ENCODE measurements at regions not wholly inside any gene's neighbourhood (a gene's known extent, or its start where the extent isn't known, plus 50 kb on each side); places are given as distances from the start of the nearest gene placed in this dataset.

GRCh38 chr12:69052613-69053408, 119.8 kb upstream of the CPM start:
- no peaks in the 10 kb centered on the region for H3K9me2 ChIP-seq (ENCODE audit: insufficient read depth, low read length)
- H3K9me3 ChIP-seq (ENCODE audit: low read length): no peaks in the 10 kb centered on the region
- H4K20me1 ChIP-seq (ENCODE audit: insufficient read depth): no peaks in the 10 kb centered on the region
- H3K36me3 ChIP-seq (ENCODE audit: insufficient read depth, low read length): no peaks in the 10 kb centered on the region
- TF ChIP-seq EZH2 (IDR thresholded peaks at IDR 0.05; ENCODE audit: borderline replicate concordance, insufficient read depth, low read length, poor library complexity, severe bottlenecking): no peak
- no peak for TF ChIP-seq EP300 (conservative IDR thresholded peaks at IDR 0.05; ENCODE audit: poor library complexity, severe bottlenecking)
- TF ChIP-seq SMC3 (conservative IDR thresholded peaks at IDR 0.05; ENCODE audit: poor library complexity): no peak
- no peak for TF ChIP-seq POLR2AphosphoS5 (IDR thresholded peaks at IDR 0.05)
- TF ChIP-seq TAF1 (IDR thresholded peaks at IDR 0.05; ENCODE audit: low read depth): no peak
- TF ChIP-seq RAD21 (conservative IDR thresholded peaks at IDR 0.05): no peak
- TF ChIP-seq MXI1 (conservative IDR thresholded peaks at IDR 0.05; ENCODE audit: poor library complexity, severe bottlenecking): no peak
- no peak for TF ChIP-seq CTCF (IDR thresholded peaks at IDR 0.05; ENCODE audit: poor library complexity, severe bottlenecking)
- TF ChIP-seq, protein P1, sequence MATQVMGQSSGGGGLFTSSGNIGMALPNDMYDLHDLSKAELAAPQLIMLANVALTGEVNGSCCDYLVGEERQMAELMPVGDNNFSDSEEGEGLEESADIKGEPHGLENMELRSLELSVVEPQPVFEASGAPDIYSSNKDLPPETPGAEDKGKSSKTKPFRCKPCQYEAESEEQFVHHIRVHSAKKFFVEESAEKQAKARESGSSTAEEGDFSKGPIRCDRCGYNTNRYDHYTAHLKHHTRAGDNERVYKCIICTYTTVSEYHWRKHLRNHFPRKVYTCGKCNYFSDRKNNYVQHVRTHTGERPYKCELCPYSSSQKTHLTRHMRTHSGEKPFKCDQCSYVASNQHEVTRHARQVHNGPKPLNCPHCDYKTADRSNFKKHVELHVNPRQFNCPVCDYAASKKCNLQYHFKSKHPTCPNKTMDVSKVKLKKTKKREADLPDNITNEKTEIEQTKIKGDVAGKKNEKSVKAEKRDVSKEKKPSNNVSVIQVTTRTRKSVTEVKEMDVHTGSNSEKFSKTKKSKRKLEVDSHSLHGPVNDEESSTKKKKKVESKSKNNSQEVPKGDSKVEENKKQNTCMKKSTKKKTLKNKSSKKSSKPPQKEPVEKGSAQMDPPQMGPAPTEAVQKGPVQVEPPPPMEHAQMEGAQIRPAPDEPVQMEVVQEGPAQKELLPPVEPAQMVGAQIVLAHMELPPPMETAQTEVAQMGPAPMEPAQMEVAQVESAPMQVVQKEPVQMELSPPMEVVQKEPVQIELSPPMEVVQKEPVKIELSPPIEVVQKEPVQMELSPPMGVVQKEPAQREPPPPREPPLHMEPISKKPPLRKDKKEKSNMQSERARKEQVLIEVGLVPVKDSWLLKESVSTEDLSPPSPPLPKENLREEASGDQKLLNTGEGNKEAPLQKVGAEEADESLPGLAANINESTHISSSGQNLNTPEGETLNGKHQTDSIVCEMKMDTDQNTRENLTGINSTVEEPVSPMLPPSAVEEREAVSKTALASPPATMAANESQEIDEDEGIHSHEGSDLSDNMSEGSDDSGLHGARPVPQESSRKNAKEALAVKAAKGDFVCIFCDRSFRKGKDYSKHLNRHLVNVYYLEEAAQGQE (IDR thresholded peaks at IDR 0.05; ENCODE audit: borderline replicate concordance): no peak
- no peaks in the 10 kb centered on the region for H3F3A ChIP-seq (ENCODE audit: insufficient read depth, low read length, poor library complexity, severe bottlenecking)
- H3K27ac ChIP-seq (ENCODE audit: low read length): no peak overlapping the region
- H3K4me3 ChIP-seq (ENCODE audit: low read length): no peak overlapping the region
- no peak overlapping the region for H3K9ac ChIP-seq (ENCODE audit: low read length)
- no peak overlapping the region for H2AFZ ChIP-seq (ENCODE audit: low read depth, low read length)
- no peak overlapping the region for H3K4me2 ChIP-seq (ENCODE audit: low read length)
- no peaks in the 10 kb centered on the region for H3K79me2 ChIP-seq (replicated peaks; ENCODE audit: insufficient read depth, low read length)
- H3K27me3 ChIP-seq (ENCODE audit: insufficient read depth, low read depth, low read length): no peaks in the 10 kb centered on the region

GRCh38 chr12:69054343-69055056, 121.5 kb upstream of the CPM start:
- H3K27me3 ChIP-seq (ENCODE audit: insufficient read depth, low read depth, low read length): no peaks in the 10 kb centered on the region
- no peak overlapping the region for H3K9ac ChIP-seq (ENCODE audit: low read length)
- no peak overlapping the region for H3K4me2 ChIP-seq (ENCODE audit: low read length)
- no peaks in the 10 kb centered on the region for H3F3A ChIP-seq (ENCODE audit: insufficient read depth, low read length, poor library complexity, severe bottlenecking)
- H3K36me3 ChIP-seq (ENCODE audit: insufficient read depth, low read length): no peaks in the 10 kb centered on the region
- no peak for TF ChIP-seq EP300 (conservative IDR thresholded peaks at IDR 0.05; ENCODE audit: poor library complexity, severe bottlenecking)
- no peaks in the 10 kb centered on the region for H4K20me1 ChIP-seq (ENCODE audit: insufficient read depth)
- no peak overlapping the region for H3K4me3 ChIP-seq (ENCODE audit: low read length)
- H2AFZ ChIP-seq (ENCODE audit: low read depth, low read length): no peak overlapping the region
- H3K9me3 ChIP-seq (ENCODE audit: low read length): no peaks in the 10 kb centered on the region
- no peaks in the 10 kb centered on the region for H3K9me2 ChIP-seq (ENCODE audit: insufficient read depth, low read length)
- no peak overlapping the region for H3K27ac ChIP-seq (ENCODE audit: low read length)
- no peaks in the 10 kb centered on the region for H3K79me2 ChIP-seq (replicated peaks; ENCODE audit: insufficient read depth, low read length)

Measured in neural cell (in vitro differentiated cells).